LHCN-M2 (cell line): ENCODE measurements at regions not wholly inside any gene's neighbourhood (a gene's known extent, or its start where the extent isn't known, plus 50 kb on each side); places are given as distances from the start of the nearest gene placed in this dataset.
"Not testable (repeated sequence)": the region's sequence is repeated elsewhere in the genome, so short reads cannot be mapped to it uniquely, and the experiment has no call there.

ENCODE experiments used
- DNase-seq: peaks from one replicate; pipeline ENCODE4 v3.0.0-alpha.2; 2012; ENCODE audit warnings: low read depth

DNA sequence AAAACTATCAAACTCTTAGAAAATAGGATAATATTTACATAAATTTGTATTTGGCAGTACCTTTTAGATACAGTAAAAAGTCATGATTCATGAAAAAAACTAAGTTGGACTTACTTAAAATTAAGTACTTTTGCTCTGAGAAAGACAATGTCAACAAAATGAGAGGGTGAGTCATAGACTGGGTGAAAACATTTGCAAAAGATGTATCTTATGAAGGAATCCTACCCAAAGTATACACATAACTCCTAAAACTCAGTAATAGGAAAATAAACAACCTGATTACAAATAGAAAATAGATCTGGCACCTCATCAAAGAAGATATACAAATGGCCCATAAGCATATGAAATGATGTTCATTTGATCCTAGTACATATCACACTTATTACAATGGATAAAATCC lies 1154.6 kb downstream of the JRKL start:
- no peak for DNase-seq

DNA sequence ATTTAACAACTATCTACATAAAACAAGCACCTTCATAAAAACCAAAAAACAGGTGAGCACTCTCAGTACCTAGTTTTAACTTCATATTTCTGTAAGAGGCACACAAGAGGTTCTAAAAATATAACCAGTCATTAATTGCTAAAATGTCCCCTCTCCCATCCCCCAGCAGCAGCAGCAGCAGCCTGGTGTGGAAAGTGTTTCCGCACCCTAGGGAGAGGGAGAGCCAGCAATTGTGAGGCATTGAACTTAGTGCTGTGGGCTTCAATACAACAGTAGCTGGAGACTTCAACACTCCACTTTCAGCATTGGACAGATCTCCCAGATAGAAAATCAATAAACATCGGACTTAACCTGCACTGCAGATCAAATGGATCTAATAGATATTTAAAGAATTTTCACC lies 1158.5 kb downstream of the JRKL start:
- DNase-seq, result no peak

DNA sequence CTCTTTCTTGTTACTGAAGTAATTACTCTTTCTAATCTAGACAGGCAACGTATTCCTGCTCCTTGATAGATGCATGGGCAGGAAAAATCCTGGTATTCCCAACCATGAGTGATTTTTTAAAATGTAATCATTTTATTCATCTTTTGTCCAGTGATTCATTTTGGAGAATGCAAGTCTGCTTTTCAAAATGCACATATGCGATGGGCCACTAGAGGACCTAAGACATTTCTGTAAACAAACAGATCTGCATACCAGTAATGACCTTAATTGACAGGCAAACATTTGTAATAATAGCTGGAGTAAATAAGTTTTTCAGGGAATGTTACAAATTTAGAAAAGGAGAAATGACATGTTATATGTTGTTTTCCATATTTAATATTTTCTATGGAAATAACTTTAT lies 1167.6 kb downstream of the JRKL start:
- DNase-seq, result no peak

DNA sequence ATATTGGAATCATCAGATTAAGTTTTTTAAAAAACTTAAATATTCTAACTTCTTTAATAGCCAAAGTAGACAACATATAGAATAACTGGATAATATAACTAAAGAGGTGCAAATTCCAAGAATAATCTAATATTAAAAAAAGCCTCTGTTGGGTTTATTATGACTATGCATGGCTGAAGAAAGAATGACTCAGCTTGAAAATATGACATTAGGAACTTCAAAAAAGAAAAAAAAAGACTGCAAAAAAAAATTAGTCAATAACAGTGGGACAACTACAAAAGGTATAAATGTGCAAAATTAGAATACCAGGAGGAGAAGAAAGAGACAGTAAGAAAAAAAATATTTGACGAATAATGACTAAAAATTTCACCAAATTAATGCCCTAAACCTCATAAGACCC lies 1178.0 kb downstream of the JRKL start:
- DNase-seq, result no peak

DNA sequence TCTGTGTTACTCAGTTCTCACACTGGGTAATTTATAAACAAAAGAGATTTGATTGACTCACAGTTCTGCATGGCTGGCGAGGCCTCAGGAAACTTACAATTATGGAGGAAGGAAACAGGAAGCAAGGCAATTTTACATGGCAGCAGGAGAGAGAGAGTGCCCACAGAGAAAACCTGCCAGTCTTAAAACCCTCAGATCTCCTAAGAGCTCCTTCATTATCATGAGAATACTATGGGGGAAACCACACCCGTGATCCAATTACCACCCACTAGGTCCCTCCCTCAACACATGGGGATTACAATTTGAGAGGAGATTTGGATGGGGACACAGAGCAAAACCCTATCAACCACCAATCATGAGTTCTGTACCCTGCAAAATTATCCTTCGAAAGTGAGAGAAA lies 1180.8 kb downstream of the JRKL start:
- DNase-seq, result no peak

DNA sequence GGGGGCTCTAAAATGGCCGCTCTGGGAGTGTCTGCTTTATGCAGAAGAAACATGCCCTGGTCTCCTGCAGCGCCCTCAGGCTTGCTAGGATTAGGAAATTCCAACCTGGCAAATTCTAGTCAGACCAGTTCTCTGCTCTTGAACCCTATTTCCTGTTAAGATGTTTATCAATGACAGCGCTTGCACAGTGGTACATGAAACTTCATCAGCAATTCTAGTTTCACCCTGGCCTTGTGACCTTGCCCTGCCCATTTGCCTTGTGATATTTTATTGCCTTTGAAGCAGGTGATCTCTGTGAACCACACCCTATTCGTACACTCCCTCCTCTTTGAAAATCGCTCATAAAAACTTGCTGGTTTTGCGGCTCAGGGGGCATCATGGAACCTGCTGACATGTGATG lies 1184.0 kb downstream of the JRKL start:
- DNase-seq, result not testable (repeated sequence)

DNA sequence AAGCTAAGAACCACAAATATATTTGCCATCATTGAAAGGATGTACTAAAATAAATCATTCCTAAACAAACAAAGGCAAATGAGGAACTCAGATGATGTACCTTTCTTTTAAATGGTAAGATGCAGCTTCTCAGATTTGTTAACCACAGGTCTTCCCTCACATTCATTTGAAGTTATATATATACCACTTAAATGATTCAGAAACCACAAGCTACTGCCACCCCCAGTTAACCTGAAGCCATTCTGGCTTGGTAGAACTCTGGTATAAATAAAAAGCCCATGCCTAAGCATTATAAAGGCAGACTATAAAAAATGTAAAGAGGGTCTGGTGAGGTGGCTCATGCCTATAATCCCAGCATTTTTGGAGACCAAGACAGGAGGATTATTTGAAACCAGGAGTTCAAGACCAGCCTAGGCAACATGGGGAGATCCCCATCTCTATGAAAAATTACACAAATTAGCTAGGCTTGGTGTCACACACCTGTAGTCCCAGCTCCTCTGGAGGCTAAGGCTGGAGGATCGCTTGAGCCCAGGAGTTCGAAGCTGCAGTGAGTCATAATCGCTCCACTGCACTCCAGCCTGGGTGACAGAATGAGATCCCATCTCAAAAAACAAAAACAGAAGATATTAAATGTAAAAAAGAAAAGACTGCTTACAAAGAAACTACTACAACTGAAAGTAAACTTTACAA lies 1185.3 kb downstream of the JRKL start:
- DNase-seq, result no peak

DNA sequence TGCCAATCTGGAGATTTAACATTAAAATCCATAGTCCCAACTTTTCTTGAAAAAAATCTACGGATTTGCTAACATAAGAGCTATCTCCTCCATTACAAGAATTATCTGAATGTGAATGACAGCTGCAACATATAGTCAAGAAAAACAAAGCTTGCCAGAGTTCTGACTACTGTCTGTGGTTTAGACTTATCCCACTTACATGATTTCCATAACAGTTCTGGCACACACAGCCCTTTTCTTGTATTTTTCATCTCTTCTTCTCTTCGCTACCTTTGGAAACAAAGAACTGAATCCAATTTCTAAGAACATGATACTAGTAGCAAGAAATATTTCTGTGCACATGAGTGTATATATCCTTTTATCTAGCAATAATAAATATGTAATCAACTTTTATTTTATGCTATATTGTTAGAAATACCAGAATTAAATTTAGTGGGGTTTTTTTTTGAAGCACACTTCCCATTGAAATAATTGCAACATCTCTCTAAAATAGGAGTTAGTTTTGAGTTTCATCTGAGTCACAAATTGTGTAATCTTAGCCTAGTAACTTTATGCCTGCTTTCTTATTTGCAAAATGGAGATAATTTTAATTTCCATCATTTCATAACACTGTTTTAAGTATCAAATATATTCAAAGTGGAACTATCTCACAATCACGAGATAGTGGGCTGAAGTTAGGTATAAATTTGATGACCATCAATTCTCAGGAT lies 1217.6 kb downstream of the JRKL start:
- no peak for DNase-seq

DNA sequence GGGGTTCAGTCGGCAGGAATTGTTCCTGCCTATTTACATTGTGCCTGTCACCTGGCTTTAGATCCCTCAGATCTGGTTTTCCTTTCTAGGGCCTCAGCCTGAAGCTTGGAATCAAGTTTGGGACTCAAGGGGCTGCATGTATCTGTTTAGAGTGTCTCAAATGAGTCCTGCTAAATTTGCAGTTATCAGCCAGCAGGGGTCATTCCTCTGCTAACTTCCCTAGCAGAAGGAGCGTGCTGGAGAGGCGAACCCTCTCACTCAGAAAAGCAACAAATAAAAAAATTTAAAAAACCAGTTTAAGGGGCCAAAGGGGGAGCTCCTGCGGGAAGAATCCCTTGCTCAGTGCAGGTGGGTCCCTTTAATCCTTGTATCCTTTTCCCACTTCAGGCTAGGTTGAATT lies 1220.2 kb downstream of the JRKL start:
- DNase-seq, result no peak

DNA sequence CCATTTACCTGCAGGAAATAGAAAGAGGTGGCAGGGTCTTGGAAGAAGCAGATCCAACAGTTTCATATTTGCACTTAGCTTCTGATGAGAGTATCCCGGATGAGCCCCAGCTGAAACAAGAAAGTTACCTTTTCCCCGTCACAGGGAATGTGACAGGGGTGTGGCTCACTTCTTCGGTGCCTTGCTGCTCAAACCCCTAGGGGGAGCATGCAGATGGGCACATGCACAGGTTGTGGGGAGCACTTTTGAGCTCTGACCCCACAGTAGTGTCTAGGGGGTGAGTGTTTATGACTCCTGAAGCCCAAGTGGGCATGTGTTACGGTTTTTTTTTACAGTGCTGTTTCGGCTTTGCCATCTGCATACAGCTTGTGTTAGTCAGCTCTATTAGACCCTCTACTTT lies 1221.0 kb downstream of the JRKL start:
- no peak for DNase-seq

DNA sequence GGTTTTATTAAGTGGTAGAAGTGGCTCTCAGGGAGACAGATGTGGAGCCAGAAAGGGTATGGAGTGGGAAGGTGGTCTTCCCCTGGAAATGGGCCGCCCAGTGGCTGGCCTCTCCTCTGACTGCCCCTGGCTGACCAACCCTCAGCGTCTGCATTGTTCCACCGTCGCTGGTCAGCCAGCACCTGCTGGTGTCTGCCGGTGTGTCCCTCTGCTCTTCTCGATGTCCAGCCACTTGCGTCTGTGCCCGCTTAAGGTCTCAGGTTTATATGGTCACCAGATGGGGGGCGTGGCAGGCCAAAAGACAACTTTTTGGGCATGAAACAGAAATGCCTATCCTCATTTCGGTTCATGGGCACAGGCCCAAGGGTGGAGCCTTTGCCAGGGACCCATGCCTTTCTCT lies 1221.5 kb downstream of the JRKL start:
- DNase-seq, result no peak

DNA sequence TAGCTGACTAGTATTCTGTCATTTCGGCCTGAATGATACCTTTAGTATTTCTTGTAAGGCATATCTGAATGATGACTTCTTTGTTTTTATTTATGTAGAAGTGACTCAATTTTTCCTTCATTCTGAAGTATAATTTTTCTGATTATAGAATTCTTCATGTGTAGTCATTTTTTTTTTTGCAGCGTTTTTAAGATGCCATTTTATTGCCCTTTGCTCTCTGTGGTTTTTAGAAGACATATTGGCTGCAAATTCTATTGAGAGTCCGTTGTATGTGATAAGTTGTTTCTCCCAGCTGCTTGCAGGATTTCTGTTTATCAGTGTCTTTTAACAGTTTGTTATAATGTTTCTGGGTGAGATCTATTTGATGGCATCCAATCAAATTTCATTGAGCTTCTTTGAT lies 1224.8 kb downstream of the JRKL start:
- no peak for DNase-seq

DNA sequence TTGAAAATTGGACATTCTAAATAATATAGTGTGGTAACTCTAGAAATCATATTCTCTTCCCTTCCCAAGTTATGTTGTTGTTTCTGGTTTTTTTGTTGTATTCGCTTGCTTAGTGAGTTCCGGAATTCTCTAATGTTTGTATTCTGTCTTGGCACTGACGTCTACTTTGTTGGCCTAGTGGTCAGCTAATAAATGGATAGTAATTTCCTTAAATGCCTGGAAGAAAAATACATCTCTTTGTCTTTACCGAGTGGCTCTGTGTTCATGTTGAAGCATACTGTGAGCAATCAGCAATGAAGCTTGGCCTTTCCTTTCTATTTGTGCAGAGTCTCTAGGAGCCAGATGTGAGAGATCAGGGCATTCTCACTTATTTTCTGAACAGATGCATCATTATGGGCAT lies 1225.7 kb downstream of the JRKL start:
- DNase-seq, result no peak

DNA sequence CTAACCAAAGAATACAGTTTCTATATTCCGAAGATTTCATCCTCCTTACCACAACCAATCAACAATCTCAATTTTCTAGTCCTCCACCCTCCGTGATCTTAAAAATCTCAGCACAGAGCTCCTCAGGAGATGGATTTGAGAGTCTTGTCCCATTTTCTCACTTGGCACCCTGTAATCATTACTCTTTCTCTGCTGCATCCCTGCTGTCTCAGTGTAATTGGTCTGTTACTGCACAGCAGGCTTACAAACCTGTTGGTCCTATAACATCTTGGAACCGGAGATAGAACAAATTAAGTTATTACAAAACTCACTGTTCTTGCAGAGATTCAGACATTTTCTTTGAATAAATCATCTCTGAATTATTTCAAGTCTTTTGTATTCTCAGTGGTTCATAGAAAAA lies 1227.2 kb downstream of the JRKL start:
- no peak for DNase-seq

DNA sequence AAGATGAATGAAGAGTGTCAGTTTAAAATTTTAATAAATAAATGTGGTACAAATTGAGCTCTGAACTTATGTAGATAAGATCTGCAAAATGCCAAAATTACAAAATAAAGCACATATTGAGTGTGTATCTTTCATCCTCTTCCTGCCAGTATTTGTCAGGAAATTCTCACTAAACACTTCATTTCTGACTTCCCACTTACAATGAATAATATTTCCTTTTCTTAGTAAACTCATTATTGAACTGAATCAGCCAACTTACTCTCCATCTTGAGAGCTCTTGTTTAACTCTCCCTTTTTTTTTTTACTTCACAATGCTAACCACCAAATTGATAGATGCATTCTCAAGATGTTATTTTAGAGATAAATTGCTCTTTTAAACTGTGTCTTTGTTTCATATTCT lies 1230.2 kb downstream of the JRKL start:
- no peak for DNase-seq

DNA sequence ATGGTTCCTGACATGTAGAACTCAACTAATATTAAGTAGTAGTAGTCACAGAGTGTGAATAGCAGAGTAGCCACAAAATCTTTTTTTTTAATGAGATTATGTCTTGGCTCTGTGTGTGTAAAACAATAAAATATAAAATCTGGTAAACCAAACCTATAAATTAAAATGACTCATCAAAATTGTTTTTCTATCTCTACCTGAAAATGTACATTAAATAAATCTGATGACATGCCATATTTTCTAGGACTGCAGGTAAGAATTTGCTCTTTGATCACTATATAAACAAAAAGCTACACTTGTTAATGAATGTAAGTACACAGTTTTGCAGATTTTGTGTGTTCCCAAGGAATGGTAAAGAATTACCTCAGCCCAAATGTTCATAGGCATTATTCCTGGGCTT lies 1231.5 kb downstream of the JRKL start:
- no peak for DNase-seq

DNA sequence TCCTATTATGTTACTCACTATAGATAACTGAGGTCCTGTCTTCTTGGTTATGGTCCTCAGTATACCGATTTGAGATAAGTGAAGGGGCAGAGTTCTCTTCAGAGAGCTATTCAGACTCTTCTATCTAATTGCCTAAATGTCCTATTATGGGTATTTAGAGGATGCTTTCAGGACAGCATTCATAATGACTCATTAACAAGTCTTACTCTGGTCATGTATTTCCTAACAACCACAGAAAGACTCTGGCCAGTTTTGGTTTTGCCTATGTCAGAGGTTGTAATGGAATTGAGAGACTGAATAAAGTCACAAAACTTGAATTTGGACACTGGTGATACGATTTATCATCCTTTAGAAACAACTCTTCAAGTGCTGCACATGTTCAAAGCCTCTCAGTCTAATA lies 1233.0 kb downstream of the JRKL start:
- no peak for DNase-seq

DNA sequence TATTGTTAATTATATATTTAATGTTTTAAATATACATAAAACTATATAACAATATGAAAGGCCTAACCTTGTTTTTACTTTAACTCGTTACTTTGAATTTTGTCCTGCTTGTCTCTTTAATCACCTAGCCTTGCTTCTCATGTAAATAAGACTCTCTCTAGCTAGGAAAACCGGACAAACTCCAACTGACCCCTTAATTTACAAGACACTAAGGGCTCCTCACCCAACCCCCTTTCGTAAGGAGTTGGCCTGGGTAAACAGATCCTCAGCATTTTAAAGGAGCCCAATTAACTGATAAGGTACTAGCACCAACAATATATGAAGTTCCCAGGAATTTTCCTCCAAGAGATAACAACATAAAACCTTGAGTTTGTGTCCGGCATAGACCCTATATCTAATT lies 1246.9 kb downstream of the JRKL start:
- not testable (repeated sequence) for DNase-seq

DNA sequence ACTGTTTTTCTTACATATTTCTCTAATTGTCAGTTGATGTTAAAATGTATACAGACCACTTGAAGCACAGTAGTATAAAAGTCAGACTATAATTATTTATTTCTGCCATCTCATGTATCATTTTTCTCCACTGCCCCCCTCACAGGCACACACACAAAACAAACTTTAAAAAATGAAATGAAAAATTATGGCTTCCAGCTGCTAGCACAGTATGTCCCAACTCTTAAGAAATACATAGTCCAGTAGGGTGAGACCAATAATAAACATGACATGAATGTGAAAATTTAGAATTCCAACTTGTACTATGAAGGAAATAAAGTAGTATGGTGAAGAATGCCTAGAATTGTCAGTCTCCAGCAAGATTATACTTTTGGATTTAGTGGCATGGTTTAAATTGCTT lies 1247.9 kb downstream of the JRKL start:
- no peak for DNase-seq

DNA sequence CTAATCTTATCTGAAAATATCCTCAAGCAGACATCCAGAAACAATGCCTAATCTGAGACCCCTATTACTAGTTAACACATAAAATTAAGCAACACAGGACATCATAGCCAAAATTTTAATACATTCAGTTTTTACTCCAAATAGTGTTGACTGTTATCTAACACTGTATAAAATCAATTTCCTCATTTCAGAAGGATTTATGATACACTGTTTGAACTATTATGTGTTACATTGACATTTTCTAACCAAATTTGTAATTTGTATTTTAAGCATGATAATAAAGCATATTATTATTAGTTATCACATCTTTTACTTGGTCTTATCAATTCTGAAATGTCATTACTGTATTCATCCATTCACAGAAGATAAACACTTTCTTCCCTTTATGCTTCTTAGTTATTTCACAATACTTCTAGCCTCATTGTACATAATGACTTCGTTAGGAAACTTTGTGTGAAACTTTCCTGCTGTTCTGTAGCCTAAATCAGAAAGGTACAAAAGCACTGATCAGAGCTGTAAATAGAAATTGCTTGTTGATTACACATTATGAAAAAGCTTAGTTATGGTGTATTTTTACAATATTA lies 1248.9 kb downstream of the JRKL start:
- no peak for DNase-seq

DNA sequence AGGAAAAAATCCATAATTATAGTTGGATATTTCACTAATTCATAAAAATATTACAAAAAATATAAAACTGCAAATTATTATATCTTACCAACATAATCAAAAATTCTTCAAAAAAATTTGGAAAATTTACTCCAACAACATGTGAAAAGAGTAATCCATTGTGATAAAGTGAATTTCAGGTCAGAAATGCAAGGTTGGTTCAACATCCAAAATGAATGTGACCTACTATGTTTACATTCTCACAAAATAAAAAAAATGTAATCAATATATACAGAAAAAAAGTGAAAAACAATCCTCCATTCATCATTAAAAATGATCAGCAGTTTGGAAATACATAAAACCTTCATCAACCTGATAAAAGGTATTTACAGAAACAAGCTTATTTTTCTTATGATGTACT lies 1252.2 kb downstream of the JRKL start:
- DNase-seq, result no peak

DNA sequence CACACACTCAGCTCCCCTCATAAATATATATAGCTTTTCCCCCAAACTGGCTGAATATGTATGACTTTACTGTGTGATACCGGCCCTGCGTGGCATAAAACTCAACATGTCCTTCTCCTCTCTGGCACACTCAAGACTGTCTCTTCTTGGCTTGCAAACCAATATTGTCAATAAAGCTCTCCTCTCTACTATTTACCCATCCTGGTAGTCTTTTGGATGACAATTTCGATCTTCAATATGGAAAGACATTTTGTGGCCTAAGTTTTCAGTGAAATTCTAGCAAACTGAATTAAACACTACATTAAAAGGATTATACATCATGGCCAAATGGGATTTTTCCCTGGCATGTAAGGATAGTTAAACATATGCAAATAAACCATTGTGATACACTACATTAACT lies 1255.9 kb downstream of the JRKL start:
- DNase-seq, result no peak

DNA sequence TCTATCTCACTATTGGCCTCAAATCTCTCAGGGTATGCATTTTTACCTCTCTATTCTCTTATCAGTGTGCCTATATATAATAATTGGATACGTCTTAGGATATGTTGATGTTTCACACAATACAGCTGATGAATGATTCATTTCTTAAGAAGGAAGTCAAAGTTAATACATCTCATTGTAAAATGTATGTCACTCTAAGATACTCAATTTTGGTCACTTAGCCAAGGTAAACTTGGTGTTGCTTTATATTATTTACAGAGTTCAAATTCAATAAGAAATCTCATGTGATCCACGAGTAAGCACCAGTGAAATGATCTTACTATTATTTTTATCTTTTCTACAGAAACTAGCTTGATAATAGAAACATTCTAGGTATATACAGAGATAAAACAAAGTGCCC lies 1266.5 kb downstream of the JRKL start:
- no peak for DNase-seq
